Small intestine (tissue), 7 donors: ENCODE measurements at regions not wholly inside any gene's neighbourhood (a gene's known extent, or its start where the extent isn't known, plus 50 kb on each side); places are given as distances from the start of the nearest gene placed in this dataset.

Source experiments
- DNase-seq, 2 donors: peaks; one replicate each; pipeline versions ENCODE4 v3.0.0 to v3.0.0-alpha.2; 2013
- FAIRE-seq: peaks from 2 replicates; lab custom pipeline; 2012; peaks lifted over from hg19 to GRCh38; lab: Jason Lieb, UNC
- H3K27ac ChIP-seq, 3 donors: one replicate each; pipeline ENCODE4 v1.5.1; 2013; ENCODE audit warnings: low read length in 2 of 3, mild to moderate bottlenecking in 2 of 3, control low read depth in 1 of 3, inconsistent platforms in 1 of 3, low read depth in 1 of 3, moderate library complexity in 1 of 3
- H3K27me3 ChIP-seq, 3 donors: one replicate each; pipeline ENCODE4 v1.6.1; 2013; ENCODE audit warnings: low read length in 3 of 3, inconsistent platforms in 1 of 3; ENCODE audit not compliant: control insufficient read depth in 3 of 3, insufficient read depth in 3 of 3
- H3K36me3 ChIP-seq, 3 donors: one replicate each; pipeline ENCODE4 v1.6.1; 2013; ENCODE audit warnings: low read length in 3 of 3, inconsistent platforms in 1 of 3, low read depth in 1 of 3, mild to moderate bottlenecking in 1 of 3, moderate library complexity in 1 of 3; ENCODE audit not compliant: control insufficient read depth in 3 of 3, insufficient read depth in 2 of 3
- H3K4me1 ChIP-seq, 3 donors: one replicate each; pipeline ENCODE4 v1.6.1; 2013; ENCODE audit warnings: low read length in 2 of 3, inconsistent platforms in 1 of 3, low read depth in 1 of 3, mild to moderate bottlenecking in 1 of 3, moderate library complexity in 1 of 3; ENCODE audit not compliant: control insufficient read depth in 3 of 3, insufficient read depth in 2 of 3
- H3K4me3 ChIP-seq, 3 donors: one replicate each; pipeline ENCODE4 v1.5.1; 2013; ENCODE audit warnings: low read length in 3 of 3, control low read depth in 1 of 3, inconsistent platforms in 1 of 3, low read depth in 1 of 3, mild to moderate bottlenecking in 1 of 3, moderate library complexity in 1 of 3
- H3K9me3 ChIP-seq, 2 donors: one replicate each; pipeline ENCODE4 v1.6.1; 2013; ENCODE audit warnings: low read depth in 1 of 2, low read length in 1 of 2; ENCODE audit not compliant: control insufficient read depth in 2 of 2, insufficient read depth in 1 of 2
- WGBS, 3 donors: extraction: QIAGEN DNeasy Blood & Tissue Kit; methylation state at CpG; one replicate each; pipeline ENCODE4 v1.1.7; 2013; 5-methylcytosine and 5-hydroxymethylcytosine counted together
- donor health status: healthy with polysubstance abuse.
- donor health status: control.
- donor health status: control.
- donor health status: Bipolar disorder and iron deficiency.
- donor health status: healthy.

DNA sequence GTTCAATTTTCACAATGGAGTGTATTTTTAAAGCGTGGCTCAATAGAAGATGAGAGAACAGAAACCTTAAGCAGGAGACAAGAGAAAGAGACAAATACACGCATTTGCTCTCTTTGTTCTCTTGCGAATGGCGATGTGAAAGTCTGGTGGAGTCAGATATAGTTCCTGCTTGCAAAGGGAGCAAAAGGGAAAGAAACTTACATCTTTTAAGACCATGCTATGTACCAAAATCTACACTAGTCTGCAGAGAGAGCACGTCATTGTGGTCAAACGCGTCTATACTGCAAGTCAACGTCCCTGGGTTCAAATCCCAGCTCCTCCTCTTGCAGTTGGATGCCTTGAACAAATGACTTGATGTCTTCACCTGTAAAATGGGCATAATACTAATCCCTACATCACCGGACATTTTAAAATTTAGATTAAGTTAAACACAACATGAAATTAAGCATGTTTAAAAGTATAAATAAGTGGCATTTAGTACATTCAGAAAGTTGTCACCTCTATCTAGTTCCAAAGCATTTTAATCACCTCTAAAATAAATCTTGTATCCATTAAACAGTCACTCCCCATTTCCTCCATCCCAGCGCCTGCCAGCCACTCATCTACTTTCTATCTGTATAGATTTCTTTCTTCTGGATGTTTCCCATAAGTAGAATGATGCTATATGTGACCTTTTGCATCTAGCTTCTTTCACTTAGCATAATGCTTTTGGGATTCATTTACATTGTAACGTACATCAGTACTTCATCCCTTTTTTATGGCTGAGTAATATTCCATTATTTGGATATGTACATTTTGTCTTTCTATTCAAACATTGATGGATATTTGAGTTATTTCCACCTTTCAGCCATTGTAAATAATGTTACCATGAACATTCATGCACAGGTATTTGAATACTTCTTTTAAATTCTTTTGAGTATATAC lies 406.9 kb downstream of the TMEM114 start:
- Histone ChIP-seq H3K4me1 (no peaks in the 10 kb centered on the region), H3K36me3 (no peaks in the 10 kb centered on the region), H3K27ac (no peak overlapping the region), H3K4me3 (no peak overlapping the region), H3K27me3 (no peaks in the 10 kb centered on the region), H3K9me3 (no peaks in the 10 kb centered on the region)
- WGBS, 3 donors: 78 to 86% (median 81%) methylated on average over 11 of the region's 11 CpGs
- FAIRE-seq (no peak), DNase-seq (no peak)

DNA sequence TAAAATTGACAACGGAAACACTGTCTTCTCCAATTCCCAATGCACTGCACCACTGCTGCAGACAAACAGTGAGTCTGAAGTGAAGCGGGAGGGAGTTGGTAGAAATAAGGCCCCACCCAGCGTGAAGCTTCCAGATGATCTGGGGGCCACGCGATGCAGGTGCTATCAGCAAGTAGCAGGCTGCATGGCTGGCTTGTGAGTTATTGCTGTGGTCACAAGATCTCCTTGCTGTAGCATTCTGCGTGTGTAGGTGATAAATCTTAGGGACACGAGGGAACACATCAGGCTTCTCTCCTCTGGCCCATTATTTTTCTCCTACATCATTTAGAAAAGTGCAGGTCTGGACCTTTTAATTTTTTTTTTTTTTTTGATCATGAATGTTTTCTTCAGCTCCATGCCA lies 407.6 kb downstream of the TMEM114 start:
- H3K4me1 ChIP-seq: no peaks in the 10 kb centered on the region
- DNase-seq: peak in 1 of 2 donors; percentile 32
- WGBS, 3 donors: 40 to 57% (median 50%) methylated on average over 7 of the region's 7 CpGs
- no peak for FAIRE-seq
- no peaks in the 10 kb centered on the region for H3K27me3 ChIP-seq
- no peaks in the 10 kb centered on the region for H3K9me3 ChIP-seq
- H3K36me3 ChIP-seq: no peaks in the 10 kb centered on the region
- no peak overlapping the region for H3K27ac ChIP-seq
- no peak overlapping the region for H3K4me3 ChIP-seq

DNA sequence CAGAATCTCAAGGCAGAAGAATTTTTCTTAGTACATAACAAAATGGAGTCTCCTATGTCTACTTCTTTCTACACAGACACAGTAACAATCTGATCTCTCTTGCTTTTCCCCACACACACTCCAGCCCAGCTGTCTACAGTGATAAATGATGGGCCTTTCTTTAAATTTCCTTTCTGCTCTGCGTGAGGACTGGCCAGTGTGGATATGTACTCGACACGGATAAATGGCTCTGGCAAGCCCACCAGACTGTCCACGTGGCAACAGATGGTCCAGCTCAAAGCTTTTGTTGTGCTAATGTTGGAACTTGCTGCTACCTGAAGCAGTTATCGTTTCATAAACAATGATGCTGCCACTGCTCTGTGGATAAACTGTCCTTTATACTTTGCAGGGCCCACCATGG lies 410.7 kb downstream of the TMEM114 start:
- WGBS, 3 donors: 26 to 53% (median 47%) methylated on average over 5 of the region's 5 CpGs
- Histone ChIP-seq H3K9me3 (no peaks in the 10 kb centered on the region), H3K36me3 (no peaks in the 10 kb centered on the region), H3K27ac (no peak overlapping the region), H3K4me3 (no peak overlapping the region), H3K4me1 (no peaks in the 10 kb centered on the region), H3K27me3 (no peaks in the 10 kb centered on the region)
- FAIRE-seq (no peak), DNase-seq (no peak)

DNA sequence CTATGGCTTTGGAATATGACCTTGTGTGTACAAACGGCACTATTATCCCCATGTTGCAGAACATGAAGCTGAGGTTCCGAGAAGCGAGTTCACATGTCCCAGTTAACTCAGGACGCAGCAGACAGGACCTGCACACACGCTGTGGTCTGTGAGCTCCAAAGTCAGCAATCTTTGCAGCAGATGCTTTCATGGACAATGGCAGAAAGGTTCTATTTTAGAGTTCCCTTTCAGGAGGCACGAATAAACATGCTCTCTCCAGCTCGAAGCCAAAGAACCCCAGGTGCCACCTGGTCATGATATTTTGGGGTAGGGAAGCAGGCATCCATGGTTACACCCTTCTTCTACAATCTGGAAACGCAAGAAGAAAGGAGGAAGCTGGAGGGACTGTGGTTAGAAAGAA lies 412.0 kb downstream of the TMEM114 start:
- Histone ChIP-seq H3K4me1 (no peaks in the 10 kb centered on the region), H3K27ac (no peak overlapping the region), H3K27me3 (no peaks in the 10 kb centered on the region), H3K4me3 (no peak overlapping the region), H3K9me3 (no peaks in the 10 kb centered on the region), H3K36me3 (no peaks in the 10 kb centered on the region)
- DNase-seq (no peak), FAIRE-seq (no peak)
- 78 to 82% (median 80%) methylated on average over 8 of the region's 8 CpGs for WGBS, 3 donors

DNA sequence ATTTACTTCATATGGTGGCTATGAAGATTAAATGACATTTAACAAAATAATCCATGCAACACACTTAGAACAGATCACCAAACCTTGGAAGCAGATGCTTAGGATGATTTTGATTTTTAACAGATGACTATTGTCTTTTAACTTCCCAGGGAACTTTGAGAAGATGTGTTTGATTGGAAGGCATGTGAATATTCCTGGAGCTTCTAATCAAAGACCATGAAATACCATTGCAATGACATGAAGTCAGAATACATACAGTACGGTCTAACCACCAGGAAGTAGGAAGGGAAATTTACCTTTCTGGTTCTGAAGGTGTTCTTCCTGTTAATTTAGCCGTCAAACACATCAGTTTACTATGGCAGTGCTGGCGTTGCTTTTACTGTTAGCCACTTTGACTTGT lies 414.9 kb downstream of the TMEM114 start:
- H3K9me3 ChIP-seq: no peaks in the 10 kb centered on the region
- no peak for FAIRE-seq
- no peak overlapping the region for H3K4me3 ChIP-seq
- 42 to 71% (median 55%) methylated on average over 3 of the region's 3 CpGs for WGBS, 3 donors
- H3K36me3 ChIP-seq: no peaks in the 10 kb centered on the region
- H3K27me3 ChIP-seq: no peaks in the 10 kb centered on the region
- no peaks in the 10 kb centered on the region for H3K4me1 ChIP-seq
- DNase-seq: no peak
- H3K27ac ChIP-seq: no peak overlapping the region

DNA sequence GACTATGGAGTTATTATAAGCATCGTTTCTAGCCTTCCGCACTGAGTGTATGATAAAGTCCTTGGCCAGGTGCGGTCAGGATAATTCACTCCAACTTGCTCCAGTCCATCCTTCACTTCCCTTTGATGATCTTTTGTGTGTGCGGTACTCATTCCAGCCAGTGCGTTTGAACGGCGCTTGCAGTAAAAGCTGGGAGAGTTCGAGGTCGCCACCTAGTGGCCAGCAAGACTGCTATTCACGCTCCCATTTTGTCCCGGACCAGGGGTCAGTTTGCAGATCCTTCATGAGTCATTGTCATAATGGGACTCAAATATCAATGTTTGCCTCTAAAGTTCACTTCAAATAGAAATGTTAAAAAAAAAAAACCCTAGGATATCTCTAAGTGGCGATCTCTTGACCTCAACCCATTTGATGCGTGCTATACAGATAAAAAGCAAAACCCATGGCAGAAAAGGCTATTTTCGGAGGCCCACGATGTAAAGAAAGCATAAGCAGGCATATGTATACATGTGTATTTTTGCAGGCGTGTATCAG lies 417.1 kb downstream of the TMEM114 start:
- Histone ChIP-seq H3K27me3 (no peaks in the 10 kb centered on the region), H3K27ac (no peak overlapping the region), H3K4me3 (no peak overlapping the region), H3K4me1 (no peaks in the 10 kb centered on the region), H3K9me3 (no peaks in the 10 kb centered on the region), H3K36me3 (no peaks in the 10 kb centered on the region)
- FAIRE-seq (no peak), DNase-seq (peak; percentile 80 to 90)
- WGBS, 3 donors: 21 to 26% (median 22%) methylated on average over 16 of the region's 16 CpGs

DNA sequence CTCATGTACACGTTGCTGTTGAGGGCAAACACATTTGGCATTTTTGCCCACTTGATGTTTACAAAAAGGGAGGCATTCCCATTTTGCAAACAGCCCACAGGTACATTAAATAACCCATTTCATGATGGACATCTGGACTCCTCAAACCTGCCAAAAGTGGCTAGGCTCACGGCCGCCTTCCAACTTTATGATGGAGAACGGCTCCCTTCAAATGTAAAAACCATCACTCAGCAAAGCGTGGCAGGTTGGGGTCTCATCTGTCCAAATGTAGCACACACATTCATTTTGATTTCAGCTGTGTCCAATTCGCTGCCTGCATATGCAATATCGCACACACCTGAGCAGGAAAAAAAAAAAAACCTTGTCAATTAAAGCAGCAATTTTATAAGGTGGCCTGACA lies 417.8 kb downstream of the TMEM114 start:
- no peak for FAIRE-seq
- H3K9me3 ChIP-seq: no peaks in the 10 kb centered on the region
- H3K36me3 ChIP-seq: no peaks in the 10 kb centered on the region
- H3K4me3 ChIP-seq: no peak overlapping the region
- DNase-seq: no peak
- no peaks in the 10 kb centered on the region for H3K27me3 ChIP-seq
- H3K4me1 ChIP-seq: no peaks in the 10 kb centered on the region
- WGBS, 3 donors: 78 to 86% (median 83%) methylated on average over 7 of the region's 7 CpGs
- H3K27ac ChIP-seq: no peak overlapping the region

DNA sequence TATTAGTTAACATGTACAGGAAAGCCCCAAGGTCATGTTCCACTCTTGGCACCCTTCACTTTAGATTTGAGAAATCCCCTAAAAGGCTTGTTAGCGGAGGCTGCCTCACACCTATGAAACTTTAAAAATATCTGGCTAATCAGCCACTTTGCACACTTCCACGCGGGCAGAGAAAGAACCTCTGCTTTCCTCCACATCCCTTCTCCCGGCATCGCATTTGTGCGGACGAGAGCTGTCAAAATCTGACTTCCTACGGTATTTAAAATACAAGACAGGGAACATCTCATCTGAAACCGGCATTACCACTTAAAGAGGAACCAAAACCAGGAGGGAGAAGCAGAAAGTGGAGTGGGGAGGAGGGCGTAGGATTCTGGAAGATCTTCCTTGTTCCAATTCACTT lies 422.3 kb downstream of the TMEM114 start:
- Histone ChIP-seq H3K27me3 (no peaks in the 10 kb centered on the region), H3K4me3 (no peak overlapping the region), H3K36me3 (no peaks in the 10 kb centered on the region), H3K4me1 (no peaks in the 10 kb centered on the region), H3K27ac (no peak overlapping the region), H3K9me3 (no peaks in the 10 kb centered on the region)
- DNase-seq: no peak
- no peak for FAIRE-seq
- 83 to 87% (median 87%) methylated on average over 10 of the region's 10 CpGs for WGBS, 3 donors
